ENCODE measurements at regions not wholly inside any gene's neighbourhood (a gene's known extent, or its start where the extent isn't known, plus 50 kb on each side); places are given as distances from the start of the nearest gene placed in this dataset.
"Not testable (repeated sequence)": the region's sequence is repeated elsewhere in the genome, so short reads cannot be mapped to it uniquely, and the experiment has no call there.

DNA sequence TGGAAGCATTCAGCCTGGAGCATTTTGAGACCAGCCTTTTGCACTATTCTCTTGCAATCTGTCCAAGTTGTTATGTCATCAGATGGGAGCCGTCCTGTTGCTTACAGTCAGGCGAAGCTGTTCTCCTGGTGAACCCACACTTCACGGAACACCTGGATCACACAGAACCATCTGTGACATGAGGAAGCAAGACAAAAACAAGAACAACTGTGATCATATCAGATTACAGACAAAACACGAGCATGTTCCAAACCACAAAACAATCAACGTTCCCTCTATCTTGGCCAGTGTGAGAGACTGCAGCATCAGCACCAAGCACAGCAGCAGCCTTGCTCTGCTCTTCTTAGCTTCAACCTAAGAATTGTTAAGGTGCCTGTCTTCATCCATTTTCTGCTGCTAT lies 180.5 kb upstream of the SFSWAP start:
- Mint-ChIP-seq H3K27ac (no peak overlapping the region), H3K9me3 (no peaks in the 10 kb centered on the region), H3K27me3 (ENCODE audit: low read depth) (peaks cover 5% of the 10 kb centered on the region), H3K4me3 (no peak overlapping the region), H3K36me3 (ENCODE audit: low read depth) (no peaks in the 10 kb centered on the region), H3K4me1 (ENCODE audit: low read depth) (no peaks in the 10 kb centered on the region)

DNA sequence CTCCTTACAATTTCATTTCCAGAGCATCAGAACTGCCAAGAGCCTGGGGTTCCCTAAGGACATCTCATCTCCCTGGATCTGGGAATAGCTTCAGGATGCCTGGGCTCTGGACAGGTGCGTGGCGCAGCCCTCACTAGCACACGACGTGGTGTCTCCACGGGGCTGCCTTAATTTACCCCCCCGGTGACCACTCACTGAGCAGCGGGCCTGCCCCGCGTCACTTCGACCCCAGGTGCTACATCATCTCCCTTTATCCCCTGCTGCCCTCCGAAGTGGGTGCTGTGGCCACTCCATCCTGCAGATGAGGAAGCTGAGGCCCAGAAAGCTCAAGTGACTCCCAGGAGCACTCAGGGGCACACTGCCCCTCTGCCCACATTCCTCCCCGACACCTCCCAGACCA lies 177.8 kb upstream of the SFSWAP start:
- Mint-ChIP-seq H3K27ac (no peak overlapping the region), H3K9me3 (no peaks in the 10 kb centered on the region), H3K4me1 (ENCODE audit: low read depth) (peaks cover 2% of the 10 kb centered on the region), H3K36me3 (ENCODE audit: low read depth) (no peaks in the 10 kb centered on the region), H3K27me3 (ENCODE audit: low read depth) (peaks cover 5% of the 10 kb centered on the region), H3K4me3 (no peak overlapping the region)

DNA sequence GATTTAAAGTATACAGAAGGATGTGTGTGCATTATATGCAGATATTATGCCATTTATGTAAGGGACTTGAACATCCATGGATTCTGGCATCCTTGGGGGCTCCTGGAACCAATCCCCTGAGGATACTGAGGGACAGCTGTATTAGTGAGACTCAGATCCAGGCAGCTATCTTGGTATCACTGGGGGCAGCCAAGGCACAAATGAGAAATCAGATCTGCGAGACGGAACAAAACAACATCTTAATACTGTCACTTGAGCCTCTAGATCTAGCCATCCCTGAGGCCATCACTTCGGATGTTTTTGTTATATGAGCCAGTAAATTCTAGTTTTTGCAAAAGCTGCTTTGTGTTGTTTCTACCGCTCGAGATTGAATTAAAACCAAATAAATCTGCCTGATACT lies 175.1 kb upstream of the SFSWAP start:
- Mint-ChIP-seq H3K4me1 (ENCODE audit: low read depth) (peaks cover 2% of the 10 kb centered on the region), H3K36me3 (ENCODE audit: low read depth) (no peaks in the 10 kb centered on the region), H3K27me3 (ENCODE audit: low read depth) (peaks cover 5% of the 10 kb centered on the region), H3K27ac (no peak overlapping the region), H3K4me3 (no peak overlapping the region), H3K9me3 (no peaks in the 10 kb centered on the region)

DNA sequence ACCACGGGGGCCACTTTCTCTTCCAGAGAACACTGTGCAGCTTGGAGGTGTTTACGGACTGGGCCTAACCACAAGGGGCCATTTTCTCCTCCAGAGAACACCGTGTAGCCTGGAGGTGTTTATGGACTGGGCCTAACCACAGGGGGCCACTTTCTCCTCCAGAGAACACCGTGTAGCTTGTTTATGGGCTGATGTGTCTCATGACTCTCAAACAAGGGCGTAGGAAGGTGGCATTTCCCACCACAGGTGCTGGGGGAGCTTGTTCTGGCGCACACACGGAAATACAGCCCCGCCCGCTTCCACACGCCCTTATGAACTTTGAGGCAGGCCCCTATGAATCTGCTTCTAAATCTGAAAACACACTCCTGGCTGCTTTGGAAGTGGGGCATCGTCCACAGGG lies 174.6 kb upstream of the SFSWAP start:
- no peaks in the 10 kb centered on the region for H3K9me3 Mint-ChIP-seq
- H3K27me3 Mint-ChIP-seq (ENCODE audit: low read depth) = peaks cover 5% of the 10 kb centered on the region
- H3K4me1 Mint-ChIP-seq (ENCODE audit: low read depth) = peaks cover 2% of the 10 kb centered on the region
- no peak overlapping the region for H3K4me3 Mint-ChIP-seq
- no peaks in the 10 kb centered on the region for H3K36me3 Mint-ChIP-seq (ENCODE audit: low read depth)
- H3K27ac Mint-ChIP-seq = no peak overlapping the region

DNA sequence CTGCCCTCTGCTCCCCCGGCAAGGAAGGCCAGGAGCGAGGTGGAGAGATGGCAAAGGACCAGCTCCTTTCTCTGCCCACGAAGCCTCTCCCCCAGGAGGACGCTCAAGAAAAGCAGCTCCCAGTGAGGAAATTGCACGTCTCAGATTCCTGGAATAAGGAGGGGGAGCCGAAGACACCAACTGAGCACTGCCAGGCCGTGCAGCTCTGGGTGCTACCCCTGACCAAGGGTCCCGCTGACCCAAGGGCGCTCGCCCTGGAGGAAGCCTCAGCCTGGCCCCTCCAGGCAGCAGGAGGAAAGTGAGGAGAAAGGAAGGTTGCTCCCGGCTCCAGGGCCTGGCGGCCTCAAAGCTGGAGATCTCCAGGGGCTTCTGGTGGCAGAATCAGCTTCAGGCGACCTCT lies 174.1 kb upstream of the SFSWAP start:
- Mint-ChIP-seq H3K36me3 (ENCODE audit: low read depth) (no peaks in the 10 kb centered on the region), H3K9me3 (no peaks in the 10 kb centered on the region), H3K4me1 (ENCODE audit: low read depth) (peaks cover 2% of the 10 kb centered on the region), H3K27me3 (ENCODE audit: low read depth) (peaks cover 4% of the 10 kb centered on the region), H3K4me3 (no peak overlapping the region), H3K27ac (no peak overlapping the region)

DNA sequence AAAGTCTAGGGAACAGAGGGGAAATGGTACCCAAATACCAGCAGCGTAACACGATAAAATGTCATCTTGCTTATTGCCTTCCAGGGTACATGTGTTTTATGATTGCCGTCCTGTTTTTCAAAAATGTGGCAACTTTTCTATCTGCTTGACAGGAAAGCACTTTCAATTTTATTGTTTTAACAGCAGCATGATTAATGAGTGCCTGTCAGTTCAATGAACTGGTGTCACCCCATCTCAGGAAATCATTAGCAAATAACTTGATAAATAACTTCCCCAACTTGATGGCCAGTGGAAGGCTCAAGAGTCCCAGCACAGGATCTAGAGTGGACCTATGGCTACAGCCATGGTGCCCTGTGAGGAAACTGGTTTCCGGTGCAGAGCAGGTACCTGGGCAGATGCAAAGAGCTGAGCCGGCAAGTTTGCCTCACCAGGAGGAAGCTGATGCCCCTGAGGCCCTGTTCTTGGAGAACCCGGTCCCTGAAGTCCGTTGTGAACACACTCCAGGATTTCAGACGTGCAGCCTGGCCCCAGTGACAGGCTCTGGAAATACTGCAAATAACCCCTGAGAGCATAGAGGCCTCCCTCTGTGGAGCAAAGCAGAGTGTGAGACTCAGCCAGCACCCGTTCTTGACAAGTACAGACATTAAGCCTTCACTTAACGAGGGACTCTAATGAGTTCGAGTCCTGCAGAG lies 173.5 kb upstream of the SFSWAP start:
- Mint-ChIP-seq H3K4me3 (no peak overlapping the region), H3K9me3 (no peaks in the 10 kb centered on the region), H3K27me3 (ENCODE audit: low read depth) (no peaks in the 10 kb centered on the region), H3K4me1 (ENCODE audit: low read depth) (peaks cover 2% of the 10 kb centered on the region), H3K36me3 (ENCODE audit: low read depth) (no peaks in the 10 kb centered on the region), H3K27ac (no peak overlapping the region)

DNA sequence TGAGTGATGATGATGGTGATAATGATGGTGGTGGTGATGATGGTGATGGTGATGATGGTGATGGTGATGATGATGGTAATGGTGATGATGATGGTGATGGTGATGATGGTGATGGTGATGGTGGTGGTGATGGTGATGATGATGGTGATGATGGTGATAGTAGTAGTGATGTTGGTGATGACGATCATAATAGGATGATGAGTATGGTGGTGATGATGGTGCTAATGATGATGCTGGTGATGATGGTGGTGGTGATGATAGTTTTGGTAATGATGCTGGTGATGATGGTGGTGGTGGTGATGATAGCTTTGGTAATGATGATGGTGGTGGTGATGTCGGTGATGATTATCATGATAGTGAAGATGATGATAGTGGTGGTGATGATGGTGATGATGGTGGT lies 171.5 kb upstream of the SFSWAP start:
- Mint-ChIP-seq H3K27me3 (ENCODE audit: low read depth) (no peaks in the 10 kb centered on the region), H3K4me1 (ENCODE audit: low read depth) (peaks cover 2% of the 10 kb centered on the region), H3K4me3 (no peak overlapping the region), H3K9me3 (peaks cover 4% of the 10 kb centered on the region), H3K27ac (no peak overlapping the region), H3K36me3 (ENCODE audit: low read depth) (no peaks in the 10 kb centered on the region)

DNA sequence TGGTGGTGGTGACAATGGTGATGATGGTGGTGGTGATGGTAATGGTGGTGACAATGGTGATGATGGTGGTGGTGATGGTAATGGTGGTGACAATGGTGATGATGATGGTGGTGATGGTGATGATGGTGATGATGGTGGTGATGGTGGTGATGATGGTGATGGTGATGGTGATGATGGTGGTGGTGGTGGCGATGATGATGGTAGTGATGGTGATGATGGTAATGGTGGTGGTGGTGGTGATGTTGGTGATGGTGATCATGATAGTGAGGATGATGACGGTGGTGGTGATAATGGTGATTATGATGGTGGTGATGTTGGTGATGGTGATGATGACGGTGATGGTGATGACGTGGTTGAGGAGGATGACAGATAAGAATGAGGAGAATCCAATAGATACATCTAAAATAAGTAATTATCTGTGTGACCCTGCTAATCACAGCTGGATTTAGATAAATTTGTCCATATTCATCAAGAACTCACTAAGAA lies 170.7 kb upstream of the SFSWAP start:
- Mint-ChIP-seq H3K27ac (no peak overlapping the region), H3K4me1 (ENCODE audit: low read depth) (peaks cover 2% of the 10 kb centered on the region), H3K27me3 (ENCODE audit: low read depth) (no peaks in the 10 kb centered on the region), H3K36me3 (ENCODE audit: low read depth) (no peaks in the 10 kb centered on the region), H3K9me3 (peaks cover 4% of the 10 kb centered on the region), H3K4me3 (no peak overlapping the region)

DNA sequence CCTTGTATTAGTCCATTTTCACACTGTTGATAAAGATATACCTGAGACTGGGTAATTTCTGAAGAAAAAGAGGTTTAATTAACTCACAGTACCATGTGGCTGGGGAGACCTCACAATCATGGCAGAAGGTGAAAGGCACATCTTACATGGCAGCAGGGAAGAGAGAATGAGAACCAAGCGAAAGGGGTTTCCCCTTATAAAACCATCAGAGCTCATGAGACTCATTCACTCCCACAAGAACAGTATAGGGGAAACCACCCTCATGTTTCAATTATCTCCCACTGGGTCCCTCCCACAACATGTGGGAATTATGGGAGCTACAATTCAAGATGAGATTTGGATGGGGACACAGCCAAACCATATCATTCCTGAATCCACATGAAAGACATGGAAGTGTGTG lies 169.4 kb upstream of the SFSWAP start:
- H3K9me3 Mint-ChIP-seq; H3K4me3 Mint-ChIP-seq; H3K36me3 Mint-ChIP-seq (ENCODE audit: low read depth); H3K4me1 Mint-ChIP-seq (ENCODE audit: low read depth); H3K27me3 Mint-ChIP-seq (ENCODE audit: low read depth); H3K27ac Mint-ChIP-seq: not testable (repeated sequence)

DNA sequence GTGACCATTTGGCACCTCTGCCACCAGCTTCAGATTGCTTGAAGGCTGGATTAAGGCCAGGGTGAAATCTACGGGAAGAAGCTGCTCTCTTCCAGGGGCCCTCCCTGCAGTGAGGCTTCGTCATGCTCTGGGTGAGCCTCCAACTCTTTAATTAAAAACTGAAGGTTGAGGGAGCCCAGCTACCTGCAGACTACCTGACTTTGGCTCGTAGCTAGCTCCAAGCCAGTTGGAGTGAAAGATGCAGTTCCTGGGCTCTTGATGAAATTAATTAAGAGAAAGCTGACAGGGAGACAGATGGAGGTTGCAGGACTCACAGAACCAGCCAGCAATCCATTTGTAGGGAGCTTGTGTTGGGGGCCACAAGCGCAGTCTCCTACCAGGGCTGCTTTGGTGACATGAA lies 168.5 kb upstream of the SFSWAP start:
- H3K4me1 Mint-ChIP-seq (ENCODE audit: low read depth) = no peaks in the 10 kb centered on the region
- no peak overlapping the region for H3K27ac Mint-ChIP-seq
- H3K36me3 Mint-ChIP-seq (ENCODE audit: low read depth) = no peaks in the 10 kb centered on the region
- no peaks in the 10 kb centered on the region for H3K27me3 Mint-ChIP-seq (ENCODE audit: low read depth)
- H3K9me3 Mint-ChIP-seq = peaks cover 4% of the 10 kb centered on the region
- no peak overlapping the region for H3K4me3 Mint-ChIP-seq

DNA sequence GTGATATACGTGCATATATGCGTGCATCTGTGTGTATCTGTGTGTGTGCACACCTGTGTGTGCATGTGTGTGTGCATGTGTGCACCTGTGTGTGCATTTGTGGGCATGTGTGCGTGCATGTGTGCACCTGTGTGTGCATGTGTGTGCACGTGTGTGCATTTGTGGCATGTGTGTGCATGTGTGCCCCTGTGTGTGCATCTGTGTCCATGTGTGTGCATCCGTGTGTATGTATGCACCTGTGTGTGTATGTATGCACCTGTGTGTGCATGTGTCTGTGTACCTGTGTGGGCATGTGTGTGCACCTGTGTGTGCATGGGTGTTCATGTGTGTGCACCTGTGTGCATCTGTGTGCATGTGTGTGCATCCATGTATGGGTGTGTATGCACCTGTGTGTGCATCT lies 167.8 kb upstream of the SFSWAP start:
- Mint-ChIP-seq H3K36me3 (ENCODE audit: low read depth) (no peaks in the 10 kb centered on the region), H3K27ac (no peak overlapping the region), H3K9me3 (peaks cover 4% of the 10 kb centered on the region), H3K27me3 (ENCODE audit: low read depth) (no peaks in the 10 kb centered on the region), H3K4me1 (ENCODE audit: low read depth) (no peaks in the 10 kb centered on the region), H3K4me3 (no peak overlapping the region)

DNA sequence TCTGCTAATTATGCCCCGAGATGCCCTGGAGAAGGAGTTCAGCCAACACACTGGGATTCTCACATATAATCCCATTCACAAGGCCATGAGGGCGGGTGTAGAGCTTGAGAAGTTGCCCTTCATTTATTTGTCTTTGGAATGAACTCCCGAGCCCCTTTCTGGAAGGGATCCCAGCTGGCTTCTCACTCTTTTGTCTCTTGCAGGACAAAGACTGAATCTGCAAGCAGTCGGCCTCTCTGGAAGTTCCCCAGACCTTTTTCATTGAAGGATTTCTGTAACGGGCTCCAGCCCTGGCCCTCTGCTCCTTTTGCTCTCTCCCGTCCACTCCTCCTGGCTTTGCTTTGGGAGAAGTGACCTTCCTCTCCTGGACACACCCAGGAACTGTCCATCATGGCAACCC lies 163.3 kb upstream of the SFSWAP start:
- Mint-ChIP-seq H3K4me1 (ENCODE audit: low read depth) (no peaks in the 10 kb centered on the region), H3K27me3 (ENCODE audit: low read depth) (no peaks in the 10 kb centered on the region), H3K9me3 (peaks cover 4% of the 10 kb centered on the region), H3K36me3 (ENCODE audit: low read depth) (no peaks in the 10 kb centered on the region), H3K4me3 (no peak overlapping the region), H3K27ac (no peak overlapping the region)

DNA sequence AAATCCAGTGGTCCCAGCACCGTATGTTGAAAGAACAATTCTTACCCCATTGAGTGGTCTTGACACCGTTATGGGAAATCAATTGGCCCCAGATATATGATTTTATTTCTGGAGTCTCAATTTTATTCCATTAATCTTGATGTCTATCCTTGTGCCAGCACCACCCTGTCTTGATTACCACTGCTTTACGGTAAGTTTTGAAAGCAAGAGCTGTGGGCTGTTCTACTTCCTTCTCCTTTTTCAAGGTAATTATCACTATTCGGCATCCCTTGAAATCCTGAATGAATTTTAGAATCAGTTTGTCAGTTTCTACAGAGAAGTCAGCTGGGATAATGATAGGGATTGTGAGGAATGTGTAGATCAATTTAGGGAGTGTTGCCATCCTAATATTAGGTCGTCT lies 160.8 kb upstream of the SFSWAP start:
- H3K4me1 Mint-ChIP-seq (ENCODE audit: low read depth) = no peaks in the 10 kb centered on the region
- H3K36me3 Mint-ChIP-seq (ENCODE audit: low read depth) = no peaks in the 10 kb centered on the region
- no peaks in the 10 kb centered on the region for H3K9me3 Mint-ChIP-seq
- no peak overlapping the region for H3K27ac Mint-ChIP-seq
- H3K4me3 Mint-ChIP-seq = no peak overlapping the region
- no peaks in the 10 kb centered on the region for H3K27me3 Mint-ChIP-seq (ENCODE audit: low read depth)

DNA sequence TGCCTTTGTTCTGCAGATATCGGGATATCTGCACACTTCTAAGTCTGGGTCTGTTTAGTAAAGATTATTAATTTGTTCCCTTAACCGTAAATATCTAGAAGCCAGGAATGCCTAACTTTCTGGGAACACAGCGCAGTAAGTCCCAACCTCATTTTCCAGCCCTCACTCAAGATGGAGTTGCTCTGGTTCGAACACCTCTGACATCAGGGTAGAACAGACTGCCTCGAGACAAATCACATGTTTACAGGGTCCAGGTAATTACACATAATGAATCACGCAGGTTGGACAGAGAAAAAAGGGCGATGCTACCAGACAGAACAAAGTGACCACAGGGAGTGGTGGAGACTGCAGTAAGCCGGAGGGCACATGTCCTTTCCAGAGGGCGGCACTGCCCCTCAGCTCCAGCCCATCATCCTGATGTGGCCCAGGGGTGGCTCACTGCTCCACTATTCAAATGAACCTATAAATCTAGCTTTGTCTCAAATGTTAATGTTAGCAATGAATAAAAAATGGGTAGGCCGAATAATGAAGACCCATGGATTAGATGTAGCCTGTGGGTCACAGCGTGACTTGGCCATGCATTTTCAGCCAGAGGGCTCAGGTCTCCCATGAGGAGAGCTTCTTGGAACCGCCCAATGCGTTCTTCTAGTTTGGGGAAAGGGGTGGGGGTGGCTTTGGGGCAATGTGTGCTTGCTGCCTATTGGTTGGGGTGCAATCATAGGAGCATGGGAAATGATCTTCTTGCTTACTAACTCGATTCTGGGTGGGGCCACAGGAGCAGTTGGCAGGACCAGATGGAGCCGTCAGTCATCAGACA lies 159.0 kb upstream of the SFSWAP start:
- H3K4me1 Mint-ChIP-seq (ENCODE audit: low read depth) = no peaks in the 10 kb centered on the region
- no peak overlapping the region for H3K27ac Mint-ChIP-seq
- no peaks in the 10 kb centered on the region for H3K36me3 Mint-ChIP-seq (ENCODE audit: low read depth)
- no peak overlapping the region for H3K4me3 Mint-ChIP-seq
- no peaks in the 10 kb centered on the region for H3K27me3 Mint-ChIP-seq (ENCODE audit: low read depth)
- H3K9me3 Mint-ChIP-seq = no peaks in the 10 kb centered on the region

DNA sequence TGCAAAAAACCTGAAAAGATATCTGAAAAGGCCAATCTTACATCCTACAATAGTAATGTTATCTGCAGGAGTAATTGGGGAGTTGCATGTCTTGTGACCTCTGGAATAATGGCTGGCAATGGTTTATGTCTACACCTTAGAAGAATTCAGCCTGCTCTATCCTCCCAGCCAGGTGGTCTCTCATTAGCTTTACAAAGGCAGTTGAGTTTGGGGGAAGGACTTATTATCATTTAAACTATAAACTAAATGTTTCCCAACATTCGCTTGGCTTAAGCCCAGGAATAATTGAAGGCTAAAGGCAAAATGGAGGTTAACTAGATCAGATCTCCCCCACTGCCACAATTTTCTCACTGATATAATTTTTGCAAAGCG lies 158.4 kb upstream of the SFSWAP start:
- H3K4me1 Mint-ChIP-seq (ENCODE audit: low read depth) = no peaks in the 10 kb centered on the region
- H3K9me3 Mint-ChIP-seq = no peaks in the 10 kb centered on the region
- no peak overlapping the region for H3K27ac Mint-ChIP-seq
- H3K4me3 Mint-ChIP-seq = no peak overlapping the region
- no peaks in the 10 kb centered on the region for H3K36me3 Mint-ChIP-seq (ENCODE audit: low read depth)
- no peaks in the 10 kb centered on the region for H3K27me3 Mint-ChIP-seq (ENCODE audit: low read depth)

All from T-helper 1 cell treated with Interleukin-12 subunit alpha and Interleukin-12 subunit beta and Interleukin-4 antibody, amounts not matched to agents 30 μg/mL and 1 μg/mL, for 36 hours (primary cell).